IMR-90 (cell line): ENCODE measurements at regions not wholly inside any gene's neighbourhood (a gene's known extent, or its start where the extent isn't known, plus 50 kb on each side); places are given as distances from the start of the nearest gene placed in this dataset.

Experiments used
- ATAC-seq: fragments of 200-7000 bp; cut with Tn5 transposase; 2 replicates; pipeline ENCODE4 v1.9.1; 2020; ENCODE audit warnings: low read depth, mild to moderate bottlenecking, moderate library complexity
- BruUV-seq: library from RNA; stranded (reverse); fragments of 400-500 nt; replicated peaks from 2 replicates; lab custom pipeline; 2021; lab: Mats Ljungman, UMichigan
- CTCF ChIA-PET: fragments of 300-600 bp; formaldehyde crosslinking; extraction: SDS; loops from one replicate; lab custom pipeline; 2021; ENCODE audit warnings: antibody characterized with exemption; lab: Yijun Ruan, JAX
- POLR2A ChIA-PET: fragments of 300-600 bp; sonication (Branson Sonifier 250); formaldehyde crosslinking; loops from one replicate; lab custom pipeline; 2022; ENCODE audit warnings: antibody characterized with exemption; ENCODE audit not compliant: unreplicated experiment; lab: Charles Lee
- DNase-seq: peaks from one replicate; pipeline ENCODE4 v3.0.0; 2013
- H2AFZ ChIP-seq: replicated peaks from 2 replicates; pipeline ENCODE3; 2013; ENCODE audit warnings: low read length, mild to moderate bottlenecking; ENCODE audit not compliant: poor library complexity
- H2AK5ac ChIP-seq: 2 replicates; pipeline ENCODE4 v1.6.1; 2013; ENCODE audit warnings: low read depth, low read length, inconsistent platforms
- H2AK9ac ChIP-seq: replicated peaks from 2 replicates; pipeline ENCODE3; 2013; ENCODE audit warnings: mild to moderate bottlenecking, low read depth, low read length, moderate library complexity; ENCODE audit not compliant: poor library complexity
- H2BK120ac ChIP-seq: 2 replicates; pipeline ENCODE4 v1.6.1; 2013; ENCODE audit warnings: low read depth, low read length, inconsistent platforms
- H2BK15ac ChIP-seq: 3 replicates; pipeline ENCODE4 v1.6.1; 2013; ENCODE audit warnings: low read depth, low read length, inconsistent platforms
- H2BK20ac ChIP-seq: 2 replicates; pipeline ENCODE4 v1.6.1; 2013; ENCODE audit warnings: low read depth, mild to moderate bottlenecking, inconsistent platforms, low read length, moderate library complexity
- H2BK5ac ChIP-seq: 2 replicates; pipeline ENCODE4 v1.6.1; 2013; ENCODE audit warnings: mild to moderate bottlenecking, low read depth, low read length, inconsistent platforms; ENCODE audit not compliant: poor library complexity, severe bottlenecking
- H3K14ac ChIP-seq: replicated peaks from 2 replicates; pipeline ENCODE4 v1.6.1; 2013; ENCODE audit warnings: low read depth, low read length, inconsistent platforms
- H3K18ac ChIP-seq: 2 replicates; pipeline ENCODE4 v1.6.1; 2013; ENCODE audit warnings: low read depth, low read length, control low read depth
- H3K23ac ChIP-seq: 2 replicates; pipeline ENCODE4 v1.6.1; 2013; ENCODE audit warnings: low read depth, low read length, inconsistent platforms
- H3K27ac ChIP-seq: 2 replicates; pipeline ENCODE4 v1.5.1; 2013; ENCODE audit warnings: mild to moderate bottlenecking, control low read depth, low read length; ENCODE audit not compliant: insufficient read depth
- H3K27me3 ChIP-seq: 2 replicates; pipeline ENCODE4 v1.6.1; 2013; ENCODE audit warnings: low read length; ENCODE audit not compliant: control insufficient read depth, insufficient read depth
- H3K36me3 ChIP-seq: 2 replicates; pipeline ENCODE4 v1.6.1; 2013; ENCODE audit warnings: low read length, mixed read lengths; ENCODE audit not compliant: control insufficient read depth, insufficient read depth
- H3K4ac ChIP-seq: 2 replicates; pipeline ENCODE4 v1.6.1; 2013; ENCODE audit warnings: low read depth, low read length, inconsistent platforms
- H3K4me1 ChIP-seq: 2 replicates; pipeline ENCODE4 v1.6.1; 2013; ENCODE audit warnings: low read length, mixed read lengths; ENCODE audit not compliant: control insufficient read depth, insufficient read depth
- H3K4me2 ChIP-seq: 2 replicates; pipeline ENCODE4 v1.6.1; 2013; ENCODE audit warnings: low read depth, mild to moderate bottlenecking, control low read depth, low read length, moderate library complexity
- H3K4me3 ChIP-seq: 2 replicates; pipeline ENCODE4 v1.5.1; 2013; ENCODE audit warnings: low read depth, mild to moderate bottlenecking, control low read depth, low read length, moderate library complexity; ENCODE audit not compliant: insufficient read depth
- H3K56ac ChIP-seq: 2 replicates; pipeline ENCODE4 v1.6.1; 2013; ENCODE audit warnings: low read length, inconsistent platforms; ENCODE audit not compliant: insufficient read depth; ENCODE audit errors: extremely low read depth
- H3K79me1 ChIP-seq, 2 experiments: 2 replicates each; pipeline ENCODE4 v1.6.1; 2013; ENCODE audit warnings: low read length in 2 of 2, inconsistent platforms in 1 of 2, low read depth in 1 of 2
- H3K9ac ChIP-seq: 2 replicates; pipeline ENCODE4 v1.6.1; 2013; ENCODE audit warnings: low read depth, low read length, control low read depth
- H3K9me1 ChIP-seq: 2 replicates; pipeline ENCODE4 v1.6.1; 2013; ENCODE audit warnings: low read length, inconsistent platforms; ENCODE audit not compliant: insufficient read depth
- H3K9me3 ChIP-seq: 2 replicates; pipeline ENCODE4 v1.6.1; 2013; ENCODE audit warnings: low read length; ENCODE audit not compliant: control insufficient read depth, insufficient read depth
- H4K20me1 ChIP-seq: 2 replicates; pipeline ENCODE4 v1.6.1; 2013; ENCODE audit warnings: low read length, inconsistent platforms; ENCODE audit not compliant: insufficient read depth
- H4K5ac ChIP-seq: 2 replicates; pipeline ENCODE4 v1.6.1; 2013; ENCODE audit warnings: mild to moderate bottlenecking, low read depth, low read length, control low read depth
- H4K8ac ChIP-seq, 2 experiments: 2 replicates each; pipeline ENCODE4 v1.6.1; 2013; ENCODE audit warnings: low read depth in 2 of 2, low read length in 2 of 2, control low read depth in 1 of 2, inconsistent platforms in 1 of 2
- H4K91ac ChIP-seq: 2 replicates; pipeline ENCODE4 v1.6.1; 2013; ENCODE audit warnings: low read depth, low read length, inconsistent platforms; ENCODE audit not compliant: insufficient read depth
- FOS ChIP-seq: fragments of 150-350 bp; IDR thresholded peaks from 2 replicates; pipeline ENCODE4 v1.6.1; 2016; ENCODE audit warnings: low read depth, low read length
- MAZ ChIP-seq: IDR thresholded peaks from 2 replicates; pipeline ENCODE4 v1.6.1; 2012; ENCODE audit warnings: low read depth, mild to moderate bottlenecking, low read length, improper control_type of control experiment, moderate library complexity, borderline replicate concordance
- NFE2L2 ChIP-seq: fragments of 150-350 bp; IDR thresholded peaks from 2 replicates; pipeline ENCODE4 v1.6.1; 2016; ENCODE audit warnings: low read depth, mild to moderate bottlenecking, low read length
- WGBS, 2 experiments: methylation state at CpG; one replicate each; pipeline versions ENCODE4 v1.1.5 to v1.1.7; 2013; ENCODE audit warnings: missing lambda C conversion rate in 2 of 2; ENCODE audit not compliant: insufficient read length in 1 of 2; ENCODE audit errors: extremely low coverage in 2 of 2; 5-methylcytosine and 5-hydroxymethylcytosine counted together
- dilution Hi-C: fragments of 300-500 bp; cut with HindIII; formaldehyde crosslinking; loops from one replicate; pipeline ENCODE4 v1.14.3; 2018; ENCODE audit warnings: low sequenced_read_pairs; ENCODE audit not compliant: unreplicated experiment
- in situ Hi-C: fragments of 300-500 bp; cut with MboI; formaldehyde crosslinking; loops from 3 replicates; pipeline ENCODE4 v1.14.3; 2019; ENCODE audit warnings: low sequenced_read_pairs, inconsistent platforms, mixed read lengths
- intact Hi-C: fragments of 100-400 bp; cut with micrococcal nuclease; formaldehyde crosslinking; loops from 2 replicates; pipeline ENCODE4 v1.10.0; 2022

DNA sequence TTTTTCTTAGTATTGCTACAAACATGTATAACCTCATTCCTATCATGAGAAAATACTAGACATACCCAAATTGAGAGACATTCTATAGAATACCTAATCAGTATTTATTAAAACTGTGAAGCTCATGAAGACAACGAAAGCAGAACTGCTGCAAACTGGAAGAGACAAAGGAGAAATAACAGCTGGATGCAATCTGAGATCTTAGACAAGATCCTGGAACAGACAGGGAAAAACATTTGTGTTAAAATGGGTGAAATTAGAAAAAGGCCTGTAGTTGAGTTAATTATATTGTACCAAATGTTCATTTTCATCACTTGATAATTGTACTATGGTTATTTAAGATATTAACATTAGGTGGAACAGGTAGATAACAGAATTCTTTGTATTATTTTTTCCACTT, 392.0 kb downstream of the PLPP3 start:
- no peak overlapping the region for H4K8ac ChIP-seq
- ChIA-PET CTCF (no interaction called here), POLR2A (no interaction called here)
- H2AFZ ChIP-seq = no peak overlapping the region
- no CpG with 5 or more reads among the region's 1 CpG for WGBS, 2 experiments
- H3K27ac ChIP-seq = no peak overlapping the region
- H2BK120ac ChIP-seq = no peak overlapping the region
- no peak for DNase-seq
- H2BK5ac ChIP-seq = no peak overlapping the region
- no peak overlapping the region for H2AK9ac ChIP-seq
- TF ChIP-seq MAZ (no peak), NFE2L2 (no peak), FOS (no peak)
- H3K27me3 ChIP-seq = no peaks in the 10 kb centered on the region
- H3K9me1 ChIP-seq = 0 out of 2 replicates have a peak, but pooled peaks cover 2% of the 10 kb centered on the region
- no peak for ATAC-seq
- in situ Hi-C loops = no loop called here
- no peaks in the 10 kb centered on the region for H3K36me3 ChIP-seq
- no peak overlapping the region for H3K9ac ChIP-seq
- no peak overlapping the region for H3K14ac ChIP-seq
- H3K56ac ChIP-seq = no peak overlapping the region
- no TSS peak for BruUV-seq
- H4K5ac ChIP-seq = no peak overlapping the region
- no peak overlapping the region for H3K23ac ChIP-seq
- H3K9me3 ChIP-seq = no peaks in the 10 kb centered on the region
- no peak overlapping the region for H2BK20ac ChIP-seq
- no peak overlapping the region for H3K4me3 ChIP-seq
- H3K4me2 ChIP-seq = no peak overlapping the region
- H2AK5ac ChIP-seq = no peak overlapping the region
- no peak overlapping the region for H2BK15ac ChIP-seq
- dilution Hi-C loops = no loop called here
- intact Hi-C loops = loop anchor here (10.0 kb wide), 1 partner anchor 297 kb away; no protein-coding TSS in a partner anchor
- no peak overlapping the region; the same call in 1 of the 2 replicates for H3K18ac ChIP-seq
- H3K4ac ChIP-seq = no peak overlapping the region
- no peaks in the 10 kb centered on the region for H4K20me1 ChIP-seq
- H4K91ac ChIP-seq = no peak overlapping the region
- peaks cover 4% of the 10 kb centered on the region; the same call in 1 of the 2 replicates for H3K4me1 ChIP-seq
- no peaks in the 10 kb centered on the region for H3K79me1 ChIP-seq
